Activated CD4-positive, alpha-beta T cell treated with anti-CD3 and anti-CD28 coated beads for 48 hours (primary cell): ENCODE measurements at regions not wholly inside any gene's neighbourhood (a gene's known extent, or its start where the extent isn't known, plus 50 kb on each side); places are given as distances from the start of the nearest gene placed in this dataset.
A peak's percentile ranks its signal among the peaks of the same experiment; 100 is the strongest.

Experiments
- DNase-seq: peaks from one replicate; pipeline ENCODE4 v3.0.0-alpha.2; 2020

DNA sequence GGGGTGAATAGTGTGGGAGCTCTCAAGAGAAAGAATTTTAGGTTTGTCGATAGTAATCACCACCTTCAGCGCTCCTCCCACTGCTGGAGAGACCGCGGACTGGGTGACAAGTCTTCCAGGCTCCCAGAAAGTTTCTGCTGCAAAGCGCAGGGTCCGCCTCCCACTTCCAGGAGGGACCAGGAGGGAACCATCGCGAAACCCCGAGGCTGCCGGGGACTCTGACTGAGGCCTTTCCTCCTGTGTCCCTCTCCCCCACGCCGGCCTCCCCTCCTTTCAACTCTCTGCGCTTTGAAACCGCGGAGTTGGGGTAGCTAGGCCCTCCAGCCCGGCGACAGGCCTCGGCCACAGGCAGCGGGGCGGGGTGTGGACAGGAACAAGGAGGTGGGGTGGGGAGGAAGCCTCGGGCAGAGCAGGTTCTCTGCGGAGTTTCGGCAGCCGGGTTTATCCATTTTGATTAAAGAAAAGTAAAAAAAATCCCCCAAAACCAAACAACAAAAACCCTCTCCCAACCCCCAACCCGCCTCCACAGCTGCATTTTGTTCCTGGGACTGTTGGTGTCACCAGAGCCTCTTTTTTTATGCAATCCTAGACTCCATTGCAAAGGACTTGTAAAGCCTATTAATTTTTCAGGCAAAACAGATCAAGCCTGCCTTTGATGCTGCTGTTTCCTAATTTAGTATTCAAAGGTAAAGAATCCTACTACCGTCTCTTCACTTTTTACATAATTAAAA lies 157.2 kb downstream of the TM9SF2 start:
- peak; percentile 54 for DNase-seq

DNA sequence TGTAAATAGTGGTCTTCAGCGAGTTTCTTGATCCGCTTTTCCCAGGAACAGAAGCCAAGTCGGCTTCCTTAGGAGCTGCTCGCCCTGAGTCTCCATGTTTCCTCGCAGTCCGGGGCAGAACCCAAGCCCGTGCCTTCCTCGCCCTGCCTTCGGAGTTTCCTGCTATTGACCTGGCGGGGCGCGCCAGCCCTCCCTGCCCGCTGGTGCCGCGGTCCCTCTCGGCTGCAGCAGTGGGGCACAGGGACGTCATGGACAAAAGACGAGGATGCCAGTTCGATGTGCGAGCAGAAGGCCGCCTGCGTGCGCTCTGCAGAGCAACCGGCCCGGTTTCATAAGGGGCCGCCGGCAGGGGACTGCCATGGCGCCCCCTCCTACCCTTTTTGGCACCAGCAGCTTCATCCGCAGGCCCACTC lies 156.6 kb downstream of the TM9SF2 start:
- DNase-seq = peak; percentile 27

- DNase-seq = peak; percentile 9
Measured at GRCh38 chr13:99656844-99657381, 155.6 kb downstream of the TM9SF2 start.

DNA sequence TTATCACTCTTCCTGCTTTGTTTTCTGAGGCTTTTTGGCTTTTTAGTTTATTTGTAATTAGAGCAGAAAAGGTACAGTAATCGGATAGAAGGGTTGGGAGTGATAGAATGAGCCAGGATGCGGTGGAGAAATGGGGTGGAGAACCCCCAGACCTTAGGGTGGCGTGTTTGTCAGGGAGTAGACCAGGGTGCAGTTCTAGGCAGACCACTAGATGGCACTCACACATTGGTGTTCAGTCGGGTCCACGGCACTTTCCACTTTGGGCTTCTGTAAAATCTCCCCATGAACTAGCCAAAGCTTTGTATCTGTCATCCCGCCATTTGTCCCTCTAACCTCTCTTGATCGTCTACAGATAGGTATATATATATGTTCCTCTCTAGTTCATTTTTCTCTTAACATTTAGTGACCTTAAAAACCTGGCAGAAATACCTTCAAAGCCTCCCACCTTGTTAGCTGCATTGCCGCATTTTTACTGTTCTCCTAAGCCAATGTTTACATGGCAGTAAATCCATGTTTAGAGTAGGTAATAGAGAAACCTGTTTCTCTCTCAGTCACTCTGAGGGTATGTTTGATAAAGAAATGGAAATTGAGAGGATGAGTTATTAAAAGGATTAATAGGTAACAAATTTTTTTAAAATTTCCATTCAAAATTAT lies 154.9 kb downstream of the TM9SF2 start:
- peak; percentile 89 for DNase-seq

GRCh38 chr13:99655351-99656091 lies 154.2 kb downstream of the TM9SF2 start:
- peak; percentile 69 for DNase-seq

- no peak for DNase-seq
Measured at GRCh38 chr13:99654076-99654475, 152.8 kb downstream of the TM9SF2 start.

GRCh38 chr13:99653526-99653925 lies 152.3 kb downstream of the TM9SF2 start:
- DNase-seq = no peak

GRCh38 chr13:99652901-99653300 lies 151.6 kb downstream of the TM9SF2 start:
- DNase-seq = no peak

DNA sequence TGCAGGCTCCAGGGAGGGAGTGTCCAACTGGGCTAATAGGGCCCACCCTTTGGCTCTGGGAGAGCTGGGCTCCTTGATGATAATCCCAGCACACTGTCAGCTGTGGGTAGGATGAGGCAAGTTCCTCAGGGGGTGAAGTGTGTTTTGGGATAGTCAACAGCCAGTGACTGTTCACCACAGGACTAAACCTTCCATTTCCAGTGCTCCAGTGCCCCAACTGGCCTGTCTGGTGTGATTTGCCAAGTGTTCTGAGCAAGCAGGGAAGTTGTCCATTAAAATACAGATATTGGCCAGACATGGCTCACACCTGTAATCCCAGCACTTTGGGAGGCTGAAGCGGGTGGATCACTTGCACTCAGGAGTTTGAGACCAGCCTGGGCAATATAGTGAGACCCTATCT lies 150.9 kb downstream of the TM9SF2 start:
- DNase-seq = no peak

DNA sequence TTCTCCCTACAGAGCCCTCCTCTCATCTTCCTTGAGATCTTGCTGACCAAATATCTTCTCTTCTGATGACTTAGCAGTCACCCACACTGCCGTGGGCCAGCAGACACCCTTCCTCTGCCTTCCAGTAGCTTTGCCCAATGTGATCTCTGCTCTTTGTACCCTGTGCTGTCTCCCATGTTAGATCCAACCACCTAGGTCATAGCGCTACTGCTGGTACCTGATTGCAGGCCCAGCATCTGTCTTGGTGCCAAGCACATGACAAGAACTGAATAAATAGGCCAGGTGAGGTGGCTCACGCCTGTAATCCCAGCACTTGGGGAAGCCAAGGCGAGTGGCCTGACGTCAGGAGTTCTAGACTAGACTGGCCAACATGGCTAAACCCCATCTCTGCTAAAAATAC lies 149.7 kb downstream of the TM9SF2 start:
- DNase-seq = no peak

DNA sequence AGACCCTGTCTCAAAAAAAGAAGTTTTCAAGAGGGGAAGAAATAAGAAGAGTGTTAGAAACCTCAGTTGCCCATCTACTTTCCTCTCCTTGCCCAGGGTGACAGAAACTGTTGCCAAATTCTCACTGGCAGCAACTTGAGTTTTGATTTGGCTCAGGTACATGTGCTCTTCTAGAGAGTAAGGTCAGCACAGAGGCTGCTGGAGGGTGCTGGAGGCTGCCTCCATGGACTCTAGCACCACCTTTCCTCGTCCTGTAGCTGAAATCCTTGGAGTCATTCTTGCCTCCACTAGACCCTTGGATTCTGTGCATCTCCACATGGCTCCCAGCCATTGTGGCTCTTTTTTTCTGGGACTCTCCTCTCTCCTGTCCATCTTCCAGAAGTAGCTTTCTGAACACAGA lies 149.1 kb downstream of the TM9SF2 start:
- no peak for DNase-seq

GRCh38 chr13:99648927-99649326 lies 147.7 kb downstream of the TM9SF2 start:
- DNase-seq = no peak

DNA sequence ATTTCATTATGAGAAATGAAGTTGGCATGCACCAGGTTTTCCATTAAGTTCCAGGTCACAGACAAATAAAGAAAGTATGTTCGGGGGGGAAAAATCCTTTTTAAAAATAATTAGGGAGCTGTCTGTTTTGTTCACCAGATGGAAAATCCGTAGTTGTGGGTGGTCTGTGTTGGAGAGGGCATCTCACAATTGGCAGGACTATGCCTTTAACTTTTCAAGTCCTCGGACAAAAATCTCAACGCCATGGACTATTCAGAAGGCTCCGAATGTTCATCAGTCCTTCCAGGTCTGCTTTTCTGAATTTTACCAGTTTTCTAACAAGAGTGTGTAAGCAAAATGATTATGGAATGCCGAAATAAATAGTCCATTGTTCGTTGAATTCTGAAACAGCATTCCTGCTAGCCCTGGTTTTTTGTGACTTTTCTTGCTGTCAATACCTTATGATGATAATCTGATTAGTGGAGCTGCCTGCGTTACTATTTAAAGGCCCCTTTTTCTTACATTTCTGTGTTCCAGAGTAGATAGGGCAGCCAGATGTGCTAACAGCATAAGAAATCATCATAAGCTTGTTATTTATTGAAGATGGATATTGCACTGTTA lies 146.9 kb downstream of the TM9SF2 start:
- DNase-seq = no peak

DNA sequence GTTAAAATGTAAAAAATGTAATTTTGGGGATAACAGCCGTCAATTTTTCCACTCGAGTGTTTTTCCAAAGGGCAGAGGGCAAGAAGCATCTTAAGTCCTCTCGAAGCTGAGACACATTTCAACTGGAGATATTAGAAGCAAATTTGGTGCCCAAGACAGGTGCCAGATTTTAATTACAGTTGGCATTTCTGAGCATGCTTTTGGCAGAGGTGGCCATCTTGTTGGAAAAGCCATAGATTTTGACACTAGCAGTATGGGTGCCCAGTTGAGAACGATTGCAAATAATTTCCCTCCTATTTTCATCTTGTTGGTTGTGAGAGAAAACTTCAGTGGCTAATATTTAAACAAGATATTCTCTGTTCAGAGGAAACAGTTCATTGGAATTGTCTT lies 146.3 kb downstream of the TM9SF2 start:
- no peak for DNase-seq

GRCh38 chr13:99646866-99647595 lies 145.8 kb downstream of the TM9SF2 start:
- DNase-seq = no peak

DNA sequence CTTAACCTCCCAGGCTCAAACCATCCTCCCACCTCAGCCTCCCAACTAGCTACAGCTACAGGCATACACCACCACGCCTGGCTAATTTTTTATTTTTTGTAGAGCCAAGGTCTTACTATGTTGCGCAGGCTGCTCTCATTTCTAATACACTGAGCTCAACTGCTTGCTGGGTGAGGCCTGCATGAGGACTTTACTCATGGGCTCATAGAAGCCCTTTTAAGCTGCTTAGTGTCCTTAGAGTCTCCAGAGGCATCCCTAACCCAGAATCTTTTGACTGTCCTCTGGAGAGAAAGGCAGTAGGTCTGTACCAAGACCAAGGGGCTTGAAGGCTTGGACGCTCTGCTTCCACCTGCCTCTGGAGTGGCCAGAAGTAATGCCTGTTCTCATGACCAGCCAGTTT lies 141.6 kb downstream of the TM9SF2 start:
- no peak for DNase-seq

DNA sequence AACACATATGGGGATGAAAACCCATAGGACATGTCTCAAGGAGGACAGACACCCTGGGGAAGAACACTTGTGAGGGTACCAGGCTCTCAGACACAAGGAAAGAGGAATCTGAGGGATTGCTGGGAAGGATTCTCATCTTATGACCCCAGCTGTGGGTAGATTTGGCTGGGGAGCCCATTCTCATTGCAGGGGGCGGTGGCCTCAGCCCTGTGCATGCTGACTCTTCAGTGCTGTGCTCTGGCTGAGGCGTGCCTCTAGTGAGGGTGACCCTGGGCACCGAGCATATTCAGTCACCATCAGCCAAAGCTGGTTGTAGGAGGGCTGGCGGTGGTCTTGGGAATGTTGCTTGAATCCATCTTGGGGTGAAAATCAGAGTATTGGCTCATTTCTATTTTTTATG lies 140.7 kb downstream of the TM9SF2 start:
- no peak for DNase-seq

DNA sequence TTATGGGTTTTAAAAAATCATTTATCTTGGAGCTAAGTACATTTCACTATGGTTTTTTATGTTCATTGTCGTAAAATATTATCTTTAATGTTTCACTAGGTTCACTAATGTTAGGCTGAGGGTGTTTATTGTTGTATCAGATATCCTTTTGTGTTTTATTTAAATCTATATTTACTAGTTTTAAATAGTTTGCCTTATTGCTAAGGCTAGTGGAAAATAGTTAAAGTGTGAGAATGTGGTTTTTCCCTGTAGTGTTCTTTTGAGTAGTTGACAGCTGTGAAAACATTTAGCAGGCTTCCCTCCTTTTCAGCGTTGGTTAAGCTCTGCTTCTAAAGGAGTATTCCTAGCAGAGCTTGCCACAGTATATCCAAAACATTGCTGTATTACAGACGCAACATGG lies 139.0 kb downstream of the TM9SF2 start:
- DNase-seq = no peak

DNA sequence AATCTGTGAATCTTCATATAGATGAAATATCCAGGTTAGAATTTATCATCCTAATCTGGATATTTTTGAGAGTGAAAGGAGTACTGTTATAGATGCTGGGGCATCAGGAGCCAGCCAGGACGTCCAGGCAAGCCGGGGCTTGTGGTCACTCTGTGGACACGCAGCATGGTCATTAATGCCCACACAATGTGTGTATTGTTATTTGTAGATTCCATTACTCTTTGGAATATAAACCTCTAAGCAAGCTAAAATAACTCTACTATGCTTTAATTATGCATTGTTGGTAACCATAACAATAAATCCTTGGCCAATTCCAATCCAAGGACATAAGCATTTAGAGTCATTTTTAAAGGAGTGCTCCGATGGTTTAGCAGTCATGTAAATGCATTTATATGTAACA lies 137.9 kb downstream of the TM9SF2 start:
- no peak for DNase-seq

GRCh38 chr13:99636728-99637353 lies 135.6 kb downstream of the TM9SF2 start:
- DNase-seq = no peak

GRCh38 chr13:99636306-99636705 lies 135.0 kb downstream of the TM9SF2 start:
- no peak for DNase-seq

DNA sequence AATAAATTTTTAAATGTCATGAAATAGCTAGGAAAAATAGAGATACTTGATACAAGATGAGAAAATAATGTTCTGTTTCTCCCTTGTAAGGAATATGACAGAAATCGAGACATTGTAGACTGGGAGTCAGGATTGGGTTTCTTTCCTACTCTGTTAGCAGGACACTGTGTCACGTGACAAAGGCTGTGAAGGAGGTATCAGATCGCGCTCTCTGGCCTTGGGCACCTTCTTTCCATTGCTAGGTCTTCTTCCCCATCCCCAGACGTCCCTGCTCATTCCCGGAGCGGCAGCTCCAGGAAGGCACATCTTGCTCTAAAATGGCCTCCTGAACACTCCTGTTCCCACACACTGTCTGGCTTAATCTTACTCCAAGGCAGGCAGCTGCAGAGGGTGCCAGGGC lies 133.4 kb downstream of the TM9SF2 start:
- DNase-seq = no peak
